Naive B cell (primary cell): ENCODE measurements at regions not wholly inside any gene's neighbourhood (a gene's known extent, or its start where the extent isn't known, plus 50 kb on each side); places are given as distances from the start of the nearest gene placed in this dataset.

ENCODE experiments used
- ATAC-seq, 2 donors: fragments of 150-1000 bp; cut with Tn5 transposase; 2 replicates each; pipeline ENCODE4 v1.10.0; 2021; ENCODE audit warnings: low read depth in 2 of 2, mild to moderate bottlenecking in 2 of 2, moderate library complexity in 2 of 2
- DNase-seq: peaks from one replicate; pipeline ENCODE4 v3.0.0; 2022
- H3K27ac Mint-ChIP-seq, 6 donors: one replicate each; pipeline ENCODE4 v1.8.0; 2020 to 2022; ENCODE audit warnings: mild to moderate bottlenecking in 6 of 6, mixed read lengths in 6 of 6, moderate library complexity in 5 of 6, inconsistent platforms in 2 of 6
- H3K27me3 Mint-ChIP-seq, 3 donors: one replicate each; pipeline ENCODE4 v1.8.0; 2021 to 2022; ENCODE audit warnings: mixed read lengths in 3 of 3, mild to moderate bottlenecking in 1 of 3
- H3K36me3 Mint-ChIP-seq, 2 donors: one replicate each; pipeline ENCODE4 v1.8.0; 2020 to 2022; ENCODE audit warnings: mixed read lengths in 2 of 2, inconsistent platforms in 1 of 2, mild to moderate bottlenecking in 1 of 2
- H3K4me1 Mint-ChIP-seq, 3 donors: one replicate each; pipeline ENCODE4 v1.8.0; 2020 to 2022; ENCODE audit warnings: mixed read lengths in 3 of 3, inconsistent platforms in 1 of 3, mild to moderate bottlenecking in 1 of 3, moderate library complexity in 1 of 3
- H3K4me3 Mint-ChIP-seq, 8 donors: one replicate each; pipeline ENCODE4 v1.8.0; 2020 to 2022; ENCODE audit warnings: mild to moderate bottlenecking in 8 of 8, mixed read lengths in 8 of 8, moderate library complexity in 8 of 8, inconsistent platforms in 2 of 8
- H3K9me3 Mint-ChIP-seq, 7 donors: one replicate each; pipeline ENCODE4 v1.8.0; 2020 to 2022; ENCODE audit warnings: mixed read lengths in 7 of 7, mild to moderate bottlenecking in 5 of 7, inconsistent platforms in 2 of 7, moderate library complexity in 1 of 7

DNA sequence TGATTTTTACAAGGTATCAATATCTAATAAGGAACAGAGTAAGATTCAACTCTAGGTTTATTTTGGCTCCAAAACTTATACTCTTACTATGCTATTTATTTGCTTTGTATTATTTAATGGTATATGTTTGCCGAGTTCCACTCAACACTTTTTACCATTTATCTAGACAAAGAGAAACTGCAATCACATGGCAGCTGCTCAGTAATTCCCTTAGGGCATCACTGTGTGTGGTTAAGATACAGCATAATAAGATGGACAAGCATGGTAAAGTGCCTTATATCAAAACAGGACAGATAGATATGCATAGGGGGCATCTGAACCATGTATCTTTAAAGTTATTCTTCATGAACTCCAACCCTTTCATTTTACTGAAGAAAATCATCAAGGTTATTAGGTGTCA lies 483.0 kb upstream of the ID4 start:
- Mint-ChIP-seq H3K27ac (no peak overlapping the region), H3K9me3 (peaks cover 3 to 16% (median 8%) of the 10 kb centered on the region in 7 donors), H3K27me3 (no peaks in the 10 kb centered on the region), H3K36me3 (peaks cover 0 to 4% of the 10 kb centered on the region in 2 donors), H3K4me3 (no peak overlapping the region), H3K4me1 (no peaks in the 10 kb centered on the region)
- no peak for ATAC-seq
- no peak for DNase-seq

DNA sequence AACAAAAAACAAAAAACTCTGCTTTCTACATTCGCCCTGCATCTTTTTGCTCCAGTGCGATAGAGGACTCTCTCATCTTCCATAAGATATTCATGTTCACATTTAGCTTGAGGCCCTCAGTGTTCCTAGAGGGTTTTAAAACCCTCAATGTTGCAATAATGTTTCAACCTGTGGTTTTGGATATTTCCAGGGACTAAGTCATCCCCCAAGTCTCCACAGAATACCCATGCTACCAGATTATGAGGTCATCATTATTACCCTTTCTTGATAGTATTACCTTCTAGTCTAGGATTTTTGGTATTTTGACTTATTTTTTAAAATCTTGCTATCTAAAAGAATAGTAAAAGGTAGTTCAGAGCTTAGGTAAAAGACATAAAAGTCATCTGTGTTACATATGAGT lies 480.5 kb upstream of the ID4 start:
- H3K4me3 Mint-ChIP-seq = no peak overlapping the region
- H3K4me1 Mint-ChIP-seq = no peaks in the 10 kb centered on the region
- no peaks in the 10 kb centered on the region for H3K36me3 Mint-ChIP-seq
- H3K9me3 Mint-ChIP-seq = peaks cover 0 to 5% (median 3%) of the 10 kb centered on the region in 7 donors
- no peak for ATAC-seq
- no peaks in the 10 kb centered on the region for H3K27me3 Mint-ChIP-seq
- H3K27ac Mint-ChIP-seq = no peak overlapping the region
- no peak for DNase-seq

DNA sequence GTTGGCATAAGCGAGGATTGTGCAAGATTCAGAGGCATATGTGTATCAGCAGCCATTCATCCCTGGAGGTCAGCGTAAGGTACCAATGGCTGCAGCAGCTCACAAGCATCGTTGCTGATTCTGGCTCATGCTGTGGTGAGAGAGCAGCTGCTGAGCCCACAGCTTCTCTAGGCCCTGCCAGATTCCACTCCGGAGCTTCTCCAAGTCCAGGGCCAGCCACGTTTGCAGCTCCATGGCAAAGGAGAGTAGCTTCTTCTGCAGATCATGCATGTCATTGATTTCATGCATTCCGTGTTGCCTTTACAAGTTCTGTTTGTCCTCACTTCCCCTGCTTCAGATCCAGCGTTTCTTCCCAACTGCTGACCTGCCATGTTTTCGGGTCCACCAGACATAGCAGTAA lies 474.8 kb upstream of the ID4 start:
- Mint-ChIP-seq H3K27me3 (no peaks in the 10 kb centered on the region), H3K4me3 (no peak overlapping the region), H3K4me1 (no peaks in the 10 kb centered on the region), H3K36me3 (no peaks in the 10 kb centered on the region), H3K27ac (no peak overlapping the region), H3K9me3 (peaks cover 4 to 10% (median 8%) of the 10 kb centered on the region in 7 donors)
- ATAC-seq (no peak), DNase-seq (no peak)

DNA sequence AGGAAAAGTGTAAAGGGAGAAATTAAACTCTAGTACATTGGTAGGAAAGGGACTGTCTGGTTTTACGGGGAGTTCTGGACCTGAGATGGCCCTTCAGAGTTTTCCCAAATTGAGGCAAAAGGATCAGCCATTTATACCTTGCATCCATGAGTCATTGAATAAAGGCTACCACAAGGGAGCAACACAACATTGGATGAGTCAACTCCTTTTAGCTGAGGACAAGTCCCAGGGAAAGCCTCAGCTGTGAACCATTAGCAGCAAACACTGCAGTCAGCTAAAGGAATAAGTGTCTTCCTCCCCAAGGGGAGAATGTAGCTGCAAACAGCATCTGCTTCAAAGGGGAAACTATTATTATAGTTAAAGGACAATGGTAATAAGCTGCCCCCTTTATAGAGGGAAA lies 468.7 kb upstream of the ID4 start:
- H3K4me1 Mint-ChIP-seq = no peaks in the 10 kb centered on the region
- H3K36me3 Mint-ChIP-seq = no peaks in the 10 kb centered on the region
- no peak overlapping the region for H3K27ac Mint-ChIP-seq
- no peak overlapping the region for H3K4me3 Mint-ChIP-seq
- peaks cover 2 to 15% (median 6%) of the 10 kb centered on the region in 7 donors for H3K9me3 Mint-ChIP-seq
- ATAC-seq = no peak
- no peak for DNase-seq
- no peaks in the 10 kb centered on the region for H3K27me3 Mint-ChIP-seq

DNA sequence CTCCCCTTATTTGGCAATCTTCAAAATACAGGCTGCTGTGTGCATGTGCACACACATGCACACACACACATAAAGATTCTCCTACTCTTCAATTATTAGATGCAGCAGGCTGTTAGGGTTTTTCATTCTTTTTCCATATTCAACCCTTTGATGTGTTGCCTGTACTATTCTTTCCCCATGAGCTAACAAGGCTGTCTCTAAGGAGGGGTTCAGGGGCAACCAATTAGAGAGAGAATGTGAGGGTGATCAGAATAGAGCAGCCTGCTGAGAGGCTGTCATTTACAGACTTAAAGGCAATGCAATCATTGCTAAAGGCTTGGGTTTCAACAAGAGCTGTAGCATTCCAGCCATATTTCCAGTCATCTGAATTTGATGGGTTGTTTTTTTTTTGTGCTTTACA lies 467.4 kb upstream of the ID4 start:
- ATAC-seq (no peak), DNase-seq (no peak)
- H3K27me3 Mint-ChIP-seq = no peaks in the 10 kb centered on the region
- H3K4me3 Mint-ChIP-seq = no peak overlapping the region
- H3K27ac Mint-ChIP-seq = no peak overlapping the region
- no peaks in the 10 kb centered on the region for H3K4me1 Mint-ChIP-seq
- peaks cover 3 to 16% (median 9%) of the 10 kb centered on the region in 7 donors for H3K9me3 Mint-ChIP-seq
- no peaks in the 10 kb centered on the region for H3K36me3 Mint-ChIP-seq

DNA sequence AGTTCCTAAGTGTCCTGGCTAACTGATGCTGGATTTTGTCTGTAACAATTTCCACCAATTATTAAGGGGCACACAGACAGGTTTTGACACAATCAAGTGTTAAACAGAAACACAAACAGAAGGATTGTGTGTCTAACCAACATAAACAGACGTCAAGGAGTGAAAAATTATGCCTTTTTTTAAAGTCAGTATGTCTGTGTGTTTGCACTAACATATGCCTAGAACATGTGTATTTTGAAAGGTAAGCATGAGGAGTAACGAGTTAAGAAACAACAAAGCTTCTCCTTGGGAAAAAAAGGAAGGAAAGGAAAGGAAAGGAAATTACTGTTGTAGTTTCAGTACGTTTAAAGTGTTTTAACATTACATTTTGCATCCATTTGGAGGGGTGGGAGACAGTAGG lies 466.3 kb upstream of the ID4 start:
- Mint-ChIP-seq H3K4me3 (no peak overlapping the region), H3K27ac (no peak overlapping the region), H3K27me3 (no peaks in the 10 kb centered on the region), H3K36me3 (no peaks in the 10 kb centered on the region), H3K4me1 (no peaks in the 10 kb centered on the region), H3K9me3 (peaks cover 4 to 19% (median 11%) of the 10 kb centered on the region in 7 donors)
- ATAC-seq (no peak), DNase-seq (no peak)

DNA sequence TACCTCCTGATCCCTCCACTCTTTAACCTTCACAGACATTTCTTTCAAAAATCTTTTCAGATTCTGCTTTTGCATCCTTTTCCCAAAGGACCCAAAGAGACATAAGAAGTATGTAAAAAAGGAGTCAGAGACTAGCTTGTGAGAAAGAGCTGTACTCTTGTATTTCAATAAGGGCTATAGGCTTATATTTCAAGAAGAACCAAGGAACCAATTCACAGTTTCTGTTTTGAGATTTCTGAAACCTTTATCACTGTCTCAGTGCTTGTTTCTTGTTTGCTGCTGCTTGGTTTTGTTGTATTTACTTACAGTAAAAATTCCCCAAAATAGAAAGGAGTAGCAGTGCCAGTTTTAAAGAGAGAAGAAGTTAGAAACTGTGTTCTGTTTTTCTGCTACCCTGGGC lies 461.6 kb upstream of the ID4 start:
- Mint-ChIP-seq H3K36me3 (no peaks in the 10 kb centered on the region), H3K4me3 (no peak overlapping the region), H3K27me3 (no peaks in the 10 kb centered on the region), H3K4me1 (no peaks in the 10 kb centered on the region), H3K9me3 (peaks cover 5 to 12% (median 7%) of the 10 kb centered on the region in 7 donors), H3K27ac (no peak overlapping the region)
- ATAC-seq (no peak), DNase-seq (no peak)

DNA sequence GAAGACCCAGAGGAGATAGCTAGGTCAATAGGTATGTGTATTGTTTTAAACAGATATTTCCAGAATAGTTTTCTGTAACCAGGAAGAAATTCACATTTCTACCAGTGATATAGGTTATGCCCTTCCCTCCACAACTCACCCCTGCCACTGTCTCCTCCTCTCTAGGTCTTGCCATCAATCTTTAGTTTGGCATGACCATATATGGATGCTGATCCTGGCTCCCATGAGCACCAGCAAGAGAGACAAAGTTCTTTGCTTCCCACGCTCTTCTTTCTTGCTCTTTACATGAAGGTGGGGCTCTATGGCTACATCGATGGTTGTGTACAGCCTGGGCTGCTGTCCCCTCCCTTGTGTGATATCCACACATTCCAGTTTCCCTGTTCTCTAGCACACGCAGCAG lies 459.4 kb upstream of the ID4 start:
- H3K9me3 Mint-ChIP-seq = peaks cover 4 to 8% (median 5%) of the 10 kb centered on the region in 7 donors
- H3K27ac Mint-ChIP-seq = no peak overlapping the region
- no peak overlapping the region for H3K4me3 Mint-ChIP-seq
- H3K27me3 Mint-ChIP-seq = no peaks in the 10 kb centered on the region
- H3K36me3 Mint-ChIP-seq = no peaks in the 10 kb centered on the region
- no peaks in the 10 kb centered on the region for H3K4me1 Mint-ChIP-seq
- DNase-seq (no peak), ATAC-seq (no peak)

DNA sequence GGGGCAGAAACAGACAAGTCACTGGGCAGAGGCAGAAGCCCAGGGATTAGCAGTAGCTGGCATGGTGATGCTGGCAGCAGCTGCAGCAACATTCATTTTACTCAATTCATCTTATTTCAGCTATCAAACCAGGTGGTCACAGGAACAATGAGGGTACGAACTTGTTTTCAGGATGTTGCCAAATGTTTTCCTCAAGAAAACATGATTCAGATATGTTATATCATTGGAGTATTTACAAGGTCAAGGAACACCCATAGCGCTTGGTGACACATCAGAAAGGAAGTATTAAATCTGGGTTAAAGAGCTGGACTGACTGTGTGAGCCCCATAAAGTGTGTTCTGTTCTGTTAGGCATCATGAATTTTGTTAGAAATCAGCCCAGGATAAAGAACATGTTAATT lies 456.9 kb upstream of the ID4 start:
- DNase-seq (no peak), ATAC-seq (no peak)
- peaks cover 2 to 17% (median 6%) of the 10 kb centered on the region in 7 donors for H3K9me3 Mint-ChIP-seq
- H3K4me1 Mint-ChIP-seq = no peaks in the 10 kb centered on the region
- H3K27me3 Mint-ChIP-seq = no peaks in the 10 kb centered on the region
- H3K36me3 Mint-ChIP-seq = no peaks in the 10 kb centered on the region
- no peak overlapping the region for H3K27ac Mint-ChIP-seq
- no peak overlapping the region for H3K4me3 Mint-ChIP-seq

DNA sequence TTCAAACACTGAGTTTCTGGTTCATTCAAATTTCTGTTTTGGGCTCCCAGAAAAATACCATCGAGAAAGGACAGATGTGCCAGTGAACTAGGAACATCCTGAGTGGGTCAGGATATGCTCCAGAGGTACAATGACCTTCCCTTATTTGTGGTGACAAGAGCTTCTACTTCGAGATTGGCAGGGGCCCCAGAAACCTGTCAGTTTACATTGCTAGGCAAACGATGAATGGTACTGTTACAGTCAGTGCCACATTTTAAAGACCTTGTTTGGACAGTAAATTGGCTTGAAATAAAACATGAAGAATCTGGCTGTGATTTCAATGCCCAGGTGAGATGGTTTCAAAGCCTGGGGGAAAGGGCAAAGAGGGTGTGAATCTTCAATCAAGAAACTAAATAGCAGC lies 454.5 kb upstream of the ID4 start:
- H3K4me3 Mint-ChIP-seq = no peak overlapping the region
- no peaks in the 10 kb centered on the region for H3K36me3 Mint-ChIP-seq
- ATAC-seq (no peak), DNase-seq (no peak)
- no peaks in the 10 kb centered on the region for H3K4me1 Mint-ChIP-seq
- H3K27ac Mint-ChIP-seq = no peak overlapping the region
- peaks cover 0 to 13% (median 5%) of the 10 kb centered on the region in 7 donors for H3K9me3 Mint-ChIP-seq
- H3K27me3 Mint-ChIP-seq = no peaks in the 10 kb centered on the region

DNA sequence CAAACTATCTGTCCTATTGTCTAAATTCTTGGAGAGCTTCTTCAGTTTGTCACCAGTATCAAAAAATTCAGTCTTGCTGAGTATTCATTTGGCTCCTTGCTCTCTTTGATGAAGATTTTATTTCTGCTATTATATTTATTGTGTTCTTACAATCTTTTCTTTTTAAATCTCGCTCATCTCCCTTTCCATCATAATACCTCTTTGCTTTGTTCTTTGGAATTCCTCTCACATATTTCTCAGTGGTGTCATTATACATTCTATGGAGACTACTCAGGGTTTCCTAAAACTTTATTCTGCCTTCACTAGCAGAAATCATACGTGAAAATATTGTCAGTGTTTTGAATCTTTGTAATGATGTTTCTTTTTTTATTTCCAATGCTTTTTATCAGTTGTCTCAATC lies 445.2 kb upstream of the ID4 start:
- no peaks in the 10 kb centered on the region for H3K27me3 Mint-ChIP-seq
- DNase-seq = no peak
- H3K4me3 Mint-ChIP-seq = no peak overlapping the region
- H3K9me3 Mint-ChIP-seq = peaks cover 0 to 12% (median 3%) of the 10 kb centered on the region in 7 donors
- no peak overlapping the region for H3K27ac Mint-ChIP-seq
- no peak for ATAC-seq
- H3K4me1 Mint-ChIP-seq = no peaks in the 10 kb centered on the region
- no peaks in the 10 kb centered on the region for H3K36me3 Mint-ChIP-seq

DNA sequence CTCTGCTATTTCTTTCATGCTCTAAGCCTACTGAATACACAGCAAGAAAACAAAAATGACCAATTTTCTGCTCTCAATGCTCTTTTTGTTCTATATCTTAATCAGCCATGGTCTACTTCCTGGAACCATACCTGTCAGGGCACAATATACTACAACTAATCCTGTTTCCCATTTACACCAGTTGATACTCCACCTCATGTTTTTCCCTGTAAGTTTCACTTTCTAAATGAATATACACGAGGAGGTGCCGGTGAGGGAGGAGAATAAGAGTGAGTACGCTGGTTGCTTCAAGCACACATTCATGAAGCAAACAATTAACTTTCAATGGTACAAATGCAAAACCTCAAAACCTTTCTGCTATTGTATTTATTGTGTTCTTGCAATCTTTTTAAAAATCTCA lies 443.1 kb upstream of the ID4 start:
- H3K4me3 Mint-ChIP-seq = no peak overlapping the region
- no peak overlapping the region for H3K27ac Mint-ChIP-seq
- no peaks in the 10 kb centered on the region for H3K36me3 Mint-ChIP-seq
- H3K4me1 Mint-ChIP-seq = no peaks in the 10 kb centered on the region
- ATAC-seq = no peak
- no peaks in the 10 kb centered on the region for H3K27me3 Mint-ChIP-seq
- no peak for DNase-seq
- peaks cover 0 to 12% (median 4%) of the 10 kb centered on the region in 7 donors for H3K9me3 Mint-ChIP-seq

DNA sequence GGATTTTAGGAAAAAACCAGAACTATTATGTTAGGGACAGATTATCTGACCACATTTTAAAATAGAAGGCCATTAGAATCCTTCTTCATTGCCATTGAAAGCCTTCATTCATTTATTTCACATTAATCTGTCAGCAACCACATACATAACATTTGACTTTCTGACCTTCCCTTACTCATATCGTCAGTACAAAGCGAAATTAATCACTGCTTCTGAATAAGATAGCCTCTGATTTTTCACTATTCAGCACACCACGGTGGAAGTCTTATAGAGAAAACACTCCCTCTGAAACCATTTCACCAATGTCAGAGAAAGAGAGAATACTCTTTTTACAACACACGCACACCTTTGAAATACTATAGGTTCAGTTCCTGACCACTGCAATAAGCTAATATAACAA lies 442.5 kb upstream of the ID4 start:
- no peaks in the 10 kb centered on the region for H3K36me3 Mint-ChIP-seq

DNA sequence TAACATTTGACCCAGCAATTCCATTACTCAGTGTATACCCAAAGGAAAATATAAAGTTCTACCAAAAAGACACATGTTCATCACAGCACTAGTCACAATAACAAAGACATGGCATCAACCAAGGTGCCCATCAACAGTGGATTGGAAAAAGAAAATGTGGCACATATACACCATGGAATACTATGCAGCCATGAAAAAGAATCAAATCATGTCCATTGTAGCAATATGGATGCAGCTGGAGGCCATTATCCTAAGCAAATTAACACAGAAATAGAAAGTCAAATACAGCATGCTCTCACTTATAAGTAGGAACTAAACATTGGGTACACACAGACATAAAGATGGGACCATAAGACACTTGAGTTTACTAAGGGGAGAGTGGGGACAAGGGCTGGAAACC lies 441.9 kb upstream of the ID4 start:
- Mint-ChIP-seq H3K27me3 (no peaks in the 10 kb centered on the region), H3K4me3 (no peak overlapping the region), H3K27ac (no peak overlapping the region), H3K9me3 (peaks cover 1 to 14% (median 7%) of the 10 kb centered on the region in 7 donors), H3K36me3 (no peaks in the 10 kb centered on the region), H3K4me1 (no peaks in the 10 kb centered on the region)
- ATAC-seq (no peak), DNase-seq (no peak)

More for the DNA sequence above, 442.5 kb upstream of the ID4 start:
- peaks cover 0 to 12% (median 5%) of the 10 kb centered on the region in 7 donors for H3K9me3 Mint-ChIP-seq
- no peak overlapping the region for H3K4me3 Mint-ChIP-seq
- H3K4me1 Mint-ChIP-seq = no peaks in the 10 kb centered on the region
- H3K27me3 Mint-ChIP-seq = no peaks in the 10 kb centered on the region
- H3K27ac Mint-ChIP-seq = no peak overlapping the region
- DNase-seq (no peak), ATAC-seq (no peak)

DNA sequence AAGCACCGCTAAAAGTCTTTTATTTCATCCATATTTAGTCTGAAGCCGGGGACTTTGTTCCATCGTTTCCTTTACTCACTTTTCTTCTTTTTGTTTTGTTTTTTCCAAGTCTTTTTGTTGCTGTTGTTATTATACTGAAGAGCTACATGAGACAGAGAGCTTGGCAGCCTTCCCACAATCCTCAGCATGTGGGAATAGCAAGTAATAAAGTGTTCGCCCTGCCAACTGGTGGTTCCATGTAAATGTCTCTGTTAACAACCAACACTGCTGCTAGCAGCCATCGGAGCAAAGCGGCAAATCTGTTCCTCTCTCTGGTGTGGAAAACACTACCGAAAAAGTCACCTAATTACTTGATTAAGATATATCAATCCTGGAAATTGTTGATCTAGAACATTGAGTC lies 437.8 kb upstream of the ID4 start:
- H3K9me3 Mint-ChIP-seq = peaks cover 5 to 18% (median 10%) of the 10 kb centered on the region in 7 donors
- no peak overlapping the region for H3K4me3 Mint-ChIP-seq
- no peak overlapping the region for H3K27ac Mint-ChIP-seq
- no peak for DNase-seq
- no peaks in the 10 kb centered on the region for H3K36me3 Mint-ChIP-seq
- no peak for ATAC-seq
- no peaks in the 10 kb centered on the region for H3K27me3 Mint-ChIP-seq
- H3K4me1 Mint-ChIP-seq = no peaks in the 10 kb centered on the region
